ENCODE measurements at regions not wholly inside any gene's neighbourhood (a gene's known extent, or its start where the extent isn't known, plus 50 kb on each side); places are given as distances from the start of the nearest gene placed in this dataset.
A peak's percentile ranks its signal among the peaks of the same experiment; 100 is the strongest.

GRCh38 chr5:114296191-114296590 is 65.7 kb upstream of the KCNN2 start:
- DNase-seq, result no peak

GRCh38 chr5:114297915-114298314 is 64.0 kb upstream of the KCNN2 start:
- DNase-seq, result no peak

- peak; percentile 1 for DNase-seq
Measured at GRCh38 chr5:114305402-114306207, 56.3 kb upstream of the KCNN2 start.

GRCh38 chr5:114308017-114308416 is 53.9 kb upstream of the KCNN2 start:
- DNase-seq, result no peak

- DNase-seq, result no peak
Measured at GRCh38 chr5:114308508-114308907, 53.4 kb upstream of the KCNN2 start.

GRCh38 chr5:114310666-114311065 is 51.2 kb upstream of the KCNN2 start:
- no peak for DNase-seq

- no peak for DNase-seq
Measured at GRCh38 chr5:114311281-114311680, 50.6 kb upstream of the KCNN2 start.

GRCh38 chr5:114311968-114312367 is 49.9 kb upstream of the KCNN2 start:
- no peak for DNase-seq

Measured in activated CD4-positive, alpha-beta T cell treated with anti-CD3 and anti-CD28 coated beads, Interleukin-2, Interleukin-6, amounts not matched to agents 100 ng/mL and 50 ng/mL, durations not matched to agents 16 hours and 8 hours (primary cell).